ENCODE measurements at regions not wholly inside any gene's neighbourhood (a gene's known extent, or its start where the extent isn't known, plus 50 kb on each side); places are given as distances from the start of the nearest gene placed in this dataset.

DNA sequence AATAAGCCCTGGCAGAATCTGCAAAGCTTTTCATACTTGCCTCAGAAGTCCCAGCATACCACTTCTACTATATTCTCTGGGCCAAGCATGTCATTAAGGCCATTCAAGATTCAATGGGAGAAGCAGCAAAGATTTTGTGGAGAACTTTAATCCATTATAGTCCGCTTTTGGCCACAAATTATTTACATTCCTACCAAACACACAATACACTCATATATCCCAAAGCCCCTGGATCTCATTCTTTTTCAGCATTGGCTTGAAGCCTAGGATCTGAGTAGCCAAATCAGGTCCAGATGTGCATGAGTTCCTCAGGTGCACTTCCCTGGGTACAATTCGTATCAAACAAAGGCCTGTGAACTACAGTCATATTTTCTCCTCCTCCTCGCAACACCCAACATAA is 203.4 kb downstream of the NDFIP2 start:
- TF ChIP-seq, protein P1, sequence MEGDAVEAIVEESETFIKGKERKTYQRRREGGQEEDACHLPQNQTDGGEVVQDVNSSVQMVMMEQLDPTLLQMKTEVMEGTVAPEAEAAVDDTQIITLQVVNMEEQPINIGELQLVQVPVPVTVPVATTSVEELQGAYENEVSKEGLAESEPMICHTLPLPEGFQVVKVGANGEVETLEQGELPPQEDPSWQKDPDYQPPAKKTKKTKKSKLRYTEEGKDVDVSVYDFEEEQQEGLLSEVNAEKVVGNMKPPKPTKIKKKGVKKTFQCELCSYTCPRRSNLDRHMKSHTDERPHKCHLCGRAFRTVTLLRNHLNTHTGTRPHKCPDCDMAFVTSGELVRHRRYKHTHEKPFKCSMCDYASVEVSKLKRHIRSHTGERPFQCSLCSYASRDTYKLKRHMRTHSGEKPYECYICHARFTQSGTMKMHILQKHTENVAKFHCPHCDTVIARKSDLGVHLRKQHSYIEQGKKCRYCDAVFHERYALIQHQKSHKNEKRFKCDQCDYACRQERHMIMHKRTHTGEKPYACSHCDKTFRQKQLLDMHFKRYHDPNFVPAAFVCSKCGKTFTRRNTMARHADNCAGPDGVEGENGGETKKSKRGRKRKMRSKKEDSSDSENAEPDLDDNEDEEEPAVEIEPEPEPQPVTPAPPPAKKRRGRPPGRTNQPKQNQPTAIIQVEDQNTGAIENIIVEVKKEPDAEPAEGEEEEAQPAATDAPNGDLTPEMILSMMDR (IDR thresholded peaks at IDR 0.05), result no peak
- TF ChIP-seq POLR2A (IDR thresholded peaks at IDR 0.05), result no peak
